GM12891 (cell line): ENCODE measurements at regions not wholly inside any gene's neighbourhood (a gene's known extent, or its start where the extent isn't known, plus 50 kb on each side); places are given as distances from the start of the nearest gene placed in this dataset.

Source experiments
- DNase-seq: peaks from one replicate; pipeline ENCODE4 v3.0.0; 2011; ENCODE audit warnings: low spot score; ENCODE audit not compliant: insufficient read length
- FAIRE-seq: peaks from 2 replicates; lab custom pipeline; 2011; peaks lifted over from hg19 to GRCh38; lab: Jason Lieb, UNC
- PAX5 ChIP-seq: IDR thresholded peaks from 2 replicates; pipeline ENCODE4 v1.6.1; 2011; ENCODE audit warnings: low read length, moderate library complexity, mild to moderate bottlenecking; ENCODE audit not compliant: insufficient read depth, severe bottlenecking
- POLR2A ChIP-seq: IDR thresholded peaks from 2 replicates; pipeline ENCODE4 v1.6.1; 2011; ENCODE audit warnings: low read depth, low read length, control low read depth
- POLR2AphosphoS5 ChIP-seq: IDR thresholded peaks from 2 replicates; pipeline ENCODE4 v1.6.1; 2011; ENCODE audit warnings: low read depth, low read length, control low read depth
- POU2F2 ChIP-seq: IDR thresholded peaks from 2 replicates; pipeline ENCODE4 v1.6.1; 2011; ENCODE audit warnings: low read depth, mild to moderate bottlenecking, control low read depth, low read length, moderate library complexity
- SPI1 ChIP-seq: IDR thresholded peaks from 2 replicates; pipeline ENCODE4 v1.6.1; 2011; ENCODE audit warnings: low read depth, low read length, control low read depth
- TAF1 ChIP-seq: IDR thresholded peaks from 2 replicates; pipeline ENCODE4 v1.6.1; 2011; ENCODE audit warnings: low read depth, low read length, control low read depth

DNA sequence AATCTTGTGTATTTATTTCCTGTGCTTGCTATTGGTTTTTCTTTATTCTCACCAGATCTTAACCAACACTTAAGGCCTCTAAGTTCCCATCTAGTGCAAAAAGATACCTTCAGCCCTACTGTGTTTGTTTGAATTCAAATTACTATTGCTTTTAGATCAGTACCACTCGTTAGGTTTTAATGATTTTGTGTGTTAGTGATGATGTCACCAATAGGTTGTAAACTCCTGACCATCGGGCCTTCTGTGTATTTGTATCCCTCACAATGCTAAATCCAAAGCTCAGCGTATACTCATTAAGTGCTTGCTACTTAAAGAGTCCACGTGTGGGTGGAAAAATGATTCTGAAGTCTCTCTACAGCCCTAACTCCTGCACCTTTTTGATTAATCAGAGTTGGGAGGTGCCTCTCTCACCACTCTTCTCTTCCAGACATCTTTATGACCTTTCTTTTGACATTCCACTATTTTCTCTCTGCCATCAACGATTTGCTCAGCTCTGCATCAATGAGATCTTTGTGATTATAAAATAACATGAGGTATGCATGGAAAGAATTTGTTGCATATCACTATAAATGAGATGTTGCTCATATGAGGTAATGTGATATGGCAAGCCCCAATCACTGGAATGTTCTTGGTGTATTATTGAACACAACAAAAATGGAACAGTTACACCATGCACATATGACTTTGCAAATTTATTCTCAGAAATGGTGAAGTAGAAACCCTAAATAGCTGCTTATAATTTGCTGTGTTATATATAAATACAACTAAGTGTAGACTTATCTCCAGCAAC lies 55.1 kb upstream of the LAMA2 start:
- TF ChIP-seq POLR2AphosphoS5 (no peak), POU2F2 (no peak), POLR2A (no peak), SPI1 (no peak), PAX5 (no peak)
- DNase-seq (no peak), FAIRE-seq (no peak)

DNA sequence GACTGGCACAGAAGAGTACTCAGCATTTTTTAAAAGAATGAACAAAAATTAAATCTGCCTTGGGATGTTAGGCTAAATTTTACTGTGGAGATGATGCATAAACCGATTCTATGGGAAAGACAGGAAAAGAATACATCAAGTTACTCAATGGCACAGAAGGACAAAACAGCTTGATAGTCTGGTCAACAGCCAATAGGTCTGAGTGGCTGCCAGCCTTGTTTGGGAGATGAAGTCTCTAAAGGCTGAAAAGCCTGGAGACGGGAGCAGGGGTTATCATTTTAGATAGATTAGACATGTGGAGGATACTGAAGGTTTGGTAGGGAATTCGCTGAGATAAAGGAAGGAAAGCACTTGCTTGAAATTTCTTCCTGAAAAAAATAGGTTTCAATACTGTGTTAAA lies 56.3 kb upstream of the LAMA2 start:
- no peak for DNase-seq
- FAIRE-seq, result no peak

DNA sequence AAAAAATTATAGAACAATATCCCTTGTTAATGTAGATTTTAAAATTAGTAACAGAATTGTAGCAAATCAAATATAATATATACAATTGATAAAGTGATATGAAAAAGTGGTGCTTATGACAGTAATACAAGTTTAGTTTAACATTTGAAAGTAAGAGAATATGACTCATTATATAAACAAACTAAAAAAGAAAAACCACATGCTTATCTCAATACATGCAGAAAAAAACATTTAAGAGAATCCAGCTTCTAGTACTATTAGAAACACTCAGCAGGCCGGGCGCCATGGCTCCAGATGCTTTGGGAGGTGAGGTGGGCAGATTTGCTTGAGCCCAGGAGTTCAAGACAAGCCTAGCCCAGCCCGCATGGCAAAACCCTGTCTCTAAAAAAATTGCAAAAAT lies 60.7 kb upstream of the LAMA2 start:
- TF ChIP-seq PAX5 (no peak), POU2F2 (no peak), TAF1 (no peak), POLR2A (no peak), POLR2AphosphoS5 (no peak), SPI1 (no peak)
- no peak for FAIRE-seq
- no peak for DNase-seq

More for the DNA sequence above, 56.3 kb upstream of the LAMA2 start:
- TF ChIP-seq POU2F2 (no peak), POLR2A (no peak), POLR2AphosphoS5 (no peak), PAX5 (no peak)

DNA sequence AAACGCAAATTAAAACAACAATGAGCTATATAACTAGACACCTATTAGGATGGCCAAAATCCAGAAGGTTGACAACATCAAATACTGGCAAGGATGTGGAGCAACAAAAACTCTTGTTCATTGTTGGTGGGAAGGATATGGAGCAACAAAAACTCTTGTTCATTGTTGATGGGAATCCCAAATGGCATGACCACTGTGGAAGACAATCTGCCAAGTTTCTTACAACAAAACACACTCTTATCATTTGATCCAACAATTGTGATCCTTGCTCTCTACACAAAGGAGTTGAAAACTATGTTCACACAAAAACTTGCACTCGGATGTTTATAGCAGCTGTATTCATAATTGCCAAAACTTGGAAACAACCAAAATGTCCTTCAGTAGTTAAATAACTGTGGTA lies 61.8 kb upstream of the LAMA2 start:
- no peak for FAIRE-seq
- TF ChIP-seq PAX5 (no peak), POLR2A (no peak), POU2F2 (no peak), POLR2AphosphoS5 (no peak), TAF1 (no peak), SPI1 (no peak)
- DNase-seq, result no peak

DNA sequence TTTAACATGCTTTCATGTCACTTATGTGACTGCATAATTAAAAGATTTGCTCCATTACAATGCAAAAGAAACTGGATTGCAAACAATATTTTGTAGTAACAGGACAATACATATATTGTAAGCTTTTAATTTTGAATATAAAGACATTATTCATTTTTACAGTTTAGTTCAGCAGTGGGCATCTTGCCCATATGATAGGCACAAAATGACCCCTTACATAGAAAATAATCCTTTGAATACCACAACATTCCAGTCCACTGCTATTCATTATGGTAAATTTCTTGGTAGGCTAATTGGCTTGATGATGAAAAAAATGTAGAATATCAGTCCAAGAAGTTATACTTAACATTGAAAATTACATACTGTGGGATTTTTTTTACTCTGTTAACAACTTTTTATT lies 74.1 kb upstream of the LAMA2 start:
- DNase-seq (no peak), FAIRE-seq (no peak)
- no peak for TF ChIP-seq TAF1
- no peak for TF ChIP-seq POU2F2
- TF ChIP-seq SPI1, result no peak
- TF ChIP-seq PAX5, result no peak
- no peak for TF ChIP-seq POLR2A
- TF ChIP-seq POLR2AphosphoS5, result no peak

DNA sequence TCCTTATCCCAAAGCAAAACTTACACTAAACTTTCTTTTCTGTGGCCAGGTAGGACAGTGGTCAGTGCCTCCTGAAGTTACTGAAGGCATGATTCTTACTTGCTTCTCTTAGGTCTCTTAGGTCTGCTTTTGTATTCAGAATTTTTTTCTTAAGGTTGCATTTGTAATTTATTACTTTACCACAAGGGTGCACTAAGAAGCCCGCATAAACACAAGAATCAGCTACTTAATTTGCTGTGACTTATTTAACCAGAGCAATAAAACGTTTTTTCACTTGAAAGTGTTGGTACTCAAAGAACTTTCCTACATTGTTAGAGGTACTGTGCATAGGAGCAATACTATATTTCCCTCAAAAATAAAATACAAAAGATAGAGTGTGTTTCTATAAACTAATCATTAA lies 75.4 kb upstream of the LAMA2 start:
- no peak for DNase-seq
- TF ChIP-seq PAX5 (no peak), POLR2AphosphoS5 (no peak), SPI1 (no peak), POU2F2 (no peak), POLR2A (no peak)
- no peak for FAIRE-seq

DNA sequence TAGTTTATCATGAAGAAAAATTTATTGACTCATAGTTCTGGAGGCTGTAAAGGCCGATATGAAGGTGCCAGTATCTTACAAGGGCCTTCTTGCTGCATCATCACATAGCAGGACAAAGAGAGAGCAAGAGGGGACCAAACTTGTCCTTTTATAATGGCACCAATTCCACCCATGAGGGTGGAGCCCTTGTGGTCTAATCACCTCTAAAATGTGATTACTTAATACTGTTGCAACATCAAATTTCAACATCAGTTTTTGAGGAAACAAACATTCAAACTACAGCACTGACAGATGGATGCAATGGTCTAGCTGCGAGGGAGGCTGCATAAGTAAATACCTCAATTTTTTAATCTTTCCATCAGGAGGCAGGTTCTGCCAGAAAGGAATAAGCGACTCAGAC lies 76.7 kb upstream of the LAMA2 start:
- TF ChIP-seq POLR2A (no peak), POLR2AphosphoS5 (no peak), PAX5 (no peak), SPI1 (no peak), POU2F2 (no peak), TAF1 (no peak)
- FAIRE-seq, result no peak
- no peak for DNase-seq

DNA sequence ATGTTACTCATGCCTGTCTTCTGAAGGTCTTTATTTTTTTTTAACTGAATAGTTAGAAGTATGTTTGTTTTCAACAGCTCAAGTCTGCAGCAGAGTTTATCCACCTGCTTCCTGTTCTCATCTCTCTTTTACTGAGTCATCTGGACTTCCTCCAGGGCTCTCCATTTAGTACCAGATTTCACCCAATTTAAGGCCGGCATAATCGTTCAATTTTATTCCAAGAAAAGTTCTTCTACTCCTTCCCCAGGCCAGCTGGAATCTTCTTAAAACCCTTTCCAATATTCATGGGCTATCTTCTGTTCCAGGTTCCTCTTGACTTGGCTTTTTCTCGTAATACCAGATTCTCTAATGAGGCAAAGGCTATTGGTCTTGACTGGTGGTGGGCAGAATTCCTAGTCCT lies 79.0 kb upstream of the LAMA2 start:
- FAIRE-seq (no peak), DNase-seq (no peak)
- no peak for TF ChIP-seq POLR2A
- TF ChIP-seq PAX5, result no peak
- TF ChIP-seq POU2F2, result no peak
- TF ChIP-seq TAF1, result no peak
- no peak for TF ChIP-seq POLR2AphosphoS5
- no peak for TF ChIP-seq SPI1

DNA sequence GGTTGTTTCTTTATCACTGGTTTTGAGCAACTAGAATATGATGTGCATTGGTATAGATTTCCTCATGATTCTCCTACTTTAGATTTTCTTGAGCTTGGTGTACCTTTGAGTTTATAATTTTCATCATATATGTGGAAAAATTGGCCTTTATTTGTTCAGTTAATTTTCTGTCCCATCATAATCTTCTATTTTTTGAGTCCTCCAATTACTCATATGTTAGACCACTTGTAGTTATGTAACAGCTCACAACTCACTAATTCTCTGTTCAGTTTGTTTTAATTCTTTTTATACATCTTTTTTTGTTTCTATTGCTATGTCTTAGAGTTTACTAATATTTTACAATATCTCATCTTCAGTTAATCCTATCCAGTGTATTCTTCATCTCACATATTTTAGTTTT lies 81.3 kb upstream of the LAMA2 start:
- DNase-seq, result no peak
- no peak for FAIRE-seq
- TF ChIP-seq PAX5, result no peak
- no peak for TF ChIP-seq SPI1
- TF ChIP-seq TAF1, result no peak

DNA sequence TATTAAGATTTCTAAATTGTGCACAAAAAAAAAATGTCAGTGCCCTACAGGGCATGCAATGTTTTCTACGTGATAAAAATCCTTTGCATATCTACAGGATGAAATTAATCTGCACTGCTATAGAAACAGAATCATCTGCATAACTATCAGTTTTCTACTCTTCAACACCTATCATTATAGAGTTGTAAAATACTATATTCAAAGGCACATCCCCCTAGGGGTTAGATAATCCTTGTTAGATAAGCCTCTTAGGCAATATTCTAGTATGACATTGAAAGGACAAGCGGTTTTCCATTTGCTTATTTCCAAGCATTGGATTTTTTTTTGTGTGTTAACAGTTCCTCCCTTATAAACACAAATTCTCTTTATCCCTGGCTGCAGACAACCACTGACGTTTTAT lies 98.7 kb upstream of the LAMA2 start:
- DNase-seq (no peak), FAIRE-seq (no peak)
- no peak for TF ChIP-seq POU2F2
- TF ChIP-seq SPI1, result no peak
- TF ChIP-seq POLR2A, result no peak
- no peak for TF ChIP-seq PAX5
- TF ChIP-seq TAF1, result no peak
- no peak for TF ChIP-seq POLR2AphosphoS5
